Right renal pelvis (tissue), 4 donors: ENCODE measurements at regions not wholly inside any gene's neighbourhood (a gene's known extent, or its start where the extent isn't known, plus 50 kb on each side); places are given as distances from the start of the nearest gene placed in this dataset.
"Not testable (repeated sequence)": the region's sequence is repeated elsewhere in the genome, so short reads cannot be mapped to it uniquely, and the experiment has no call there.

Source experiments
- DNase-seq, 4 donors: peaks; one replicate each; pipeline ENCODE4 v3.0.0-alpha.2; 2013; ENCODE audit warnings: low read depth in 4 of 4, low spot score in 3 of 4, missing footprints in 1 of 4

- DNase-seq: no peak
Measured at GRCh38 chr2:192578780-192579179, 384.0 kb upstream of the TMEFF2 start.

GRCh38 chr2:192577706-192578105 is 383.0 kb upstream of the TMEFF2 start:
- DNase-seq: no peak

- no peak for DNase-seq
Measured at GRCh38 chr2:192574552-192574951, 379.8 kb upstream of the TMEFF2 start.

GRCh38 chr2:192571636-192572035 is 376.9 kb upstream of the TMEFF2 start:
- DNase-seq: no peak

- no peak for DNase-seq
Measured at GRCh38 chr2:192570788-192571187, 376.1 kb upstream of the TMEFF2 start.

GRCh38 chr2:192566863-192567262 is 372.1 kb upstream of the TMEFF2 start:
- DNase-seq: no peak

GRCh38 chr2:192560326-192560725 is 365.6 kb upstream of the TMEFF2 start:
- DNase-seq: no peak

GRCh38 chr2:192559587-192559986 is 364.9 kb upstream of the TMEFF2 start:
- DNase-seq: no peak

- no peak for DNase-seq
Measured at GRCh38 chr2:192558637-192559036, 363.9 kb upstream of the TMEFF2 start.

GRCh38 chr2:192555740-192556139 is 361.0 kb upstream of the TMEFF2 start:
- no peak for DNase-seq

- DNase-seq: no peak
Measured at GRCh38 chr2:192551760-192552159, 357.0 kb upstream of the TMEFF2 start.

GRCh38 chr2:192546565-192546964 is 351.8 kb upstream of the TMEFF2 start:
- no peak for DNase-seq

- no peak for DNase-seq
Measured at GRCh38 chr2:192544371-192544955, 349.7 kb upstream of the TMEFF2 start.

GRCh38 chr2:192542148-192543066 is 347.7 kb upstream of the TMEFF2 start:
- DNase-seq: not testable (repeated sequence)

GRCh38 chr2:192539306-192539705 is 344.6 kb upstream of the TMEFF2 start:
- DNase-seq: no peak

GRCh38 chr2:192536922-192537624 is 342.3 kb upstream of the TMEFF2 start:
- DNase-seq: no peak

- DNase-seq: no peak
Measured at GRCh38 chr2:192535956-192536921, 341.5 kb upstream of the TMEFF2 start.

GRCh38 chr2:192534072-192534471 is 339.3 kb upstream of the TMEFF2 start:
- no peak for DNase-seq

- DNase-seq: not testable (repeated sequence)
Measured at GRCh38 chr2:192524642-192525251, 330.0 kb upstream of the TMEFF2 start.

- not testable (repeated sequence) for DNase-seq
Measured at GRCh38 chr2:192524214-192524613, 329.5 kb upstream of the TMEFF2 start.
